ENCODE measurements at regions not wholly inside any gene's neighbourhood (a gene's known extent, or its start where the extent isn't known, plus 50 kb on each side); places are given as distances from the start of the nearest gene placed in this dataset.

DNA sequence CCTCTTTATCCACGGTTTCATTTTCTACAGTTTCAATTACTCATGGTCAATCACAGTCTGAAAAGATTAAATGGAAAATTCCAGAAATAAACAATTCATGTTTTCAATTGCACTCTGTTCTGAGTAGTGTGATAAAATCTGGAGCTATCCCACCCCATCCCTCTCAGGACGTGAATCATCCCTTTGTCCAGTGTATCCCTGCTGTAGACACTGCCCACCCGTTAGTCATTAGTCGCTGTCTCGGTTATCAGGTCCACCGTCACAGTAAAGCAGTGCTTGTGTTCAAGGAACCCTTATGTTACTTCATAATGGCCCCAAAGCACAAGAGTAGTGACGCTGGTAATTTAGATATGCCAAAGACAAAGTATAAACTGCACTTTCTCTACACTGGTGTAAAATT, 141.0 kb upstream of the LMNTD1 start:
- intact Hi-C loops (cut with DNase I): no loop called here
- WGBS, 4 donors: 26 to 39% (median 37%) methylated on average over 7 of the region's 7 CpGs

GRCh38 chr12:25695574-25695973, 142.5 kb upstream of the LMNTD1 start:
- intact Hi-C loops (cut with DNase I): no loop called here
- Histone ChIP-seq H3K36me3 (replicated peaks in 1 of 2) (no peaks in the 10 kb centered on the region), H3K27ac (no peak overlapping the region), H3K4me1 (replicated peaks in 1 of 2) (peaks cover 4 to 12% of the 10 kb centered on the region in 2 donors), H3K27me3 (no peaks in the 10 kb centered on the region), H3K4me3 (no peak overlapping the region), H3K9me3 (replicated peaks in 1 of 3) (no peaks in the 10 kb centered on the region)
- TF ChIP-seq, protein P1, sequence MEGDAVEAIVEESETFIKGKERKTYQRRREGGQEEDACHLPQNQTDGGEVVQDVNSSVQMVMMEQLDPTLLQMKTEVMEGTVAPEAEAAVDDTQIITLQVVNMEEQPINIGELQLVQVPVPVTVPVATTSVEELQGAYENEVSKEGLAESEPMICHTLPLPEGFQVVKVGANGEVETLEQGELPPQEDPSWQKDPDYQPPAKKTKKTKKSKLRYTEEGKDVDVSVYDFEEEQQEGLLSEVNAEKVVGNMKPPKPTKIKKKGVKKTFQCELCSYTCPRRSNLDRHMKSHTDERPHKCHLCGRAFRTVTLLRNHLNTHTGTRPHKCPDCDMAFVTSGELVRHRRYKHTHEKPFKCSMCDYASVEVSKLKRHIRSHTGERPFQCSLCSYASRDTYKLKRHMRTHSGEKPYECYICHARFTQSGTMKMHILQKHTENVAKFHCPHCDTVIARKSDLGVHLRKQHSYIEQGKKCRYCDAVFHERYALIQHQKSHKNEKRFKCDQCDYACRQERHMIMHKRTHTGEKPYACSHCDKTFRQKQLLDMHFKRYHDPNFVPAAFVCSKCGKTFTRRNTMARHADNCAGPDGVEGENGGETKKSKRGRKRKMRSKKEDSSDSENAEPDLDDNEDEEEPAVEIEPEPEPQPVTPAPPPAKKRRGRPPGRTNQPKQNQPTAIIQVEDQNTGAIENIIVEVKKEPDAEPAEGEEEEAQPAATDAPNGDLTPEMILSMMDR (IDR thresholded peaks at IDR 0.05): no peak
- no peak for TF ChIP-seq POLR2A (IDR thresholded peaks at IDR 0.05)
- DNase-seq: no peak
- 73 to 78% (median 74%) methylated on average over 4 of the region's 4 CpGs for WGBS, 4 donors

More for the DNA sequence above, 141.0 kb upstream of the LMNTD1 start:
- Histone ChIP-seq H3K27ac (peak overlapping the region in 3 of 5 donors; percentile 8 to 77 (median 50)), H3K27me3 (no peaks in the 10 kb centered on the region), H3K4me1 (replicated peaks in 1 of 2) (peaks cover 4 to 12% of the 10 kb centered on the region in 2 donors), H3K36me3 (replicated peaks in 1 of 2) (no peaks in the 10 kb centered on the region), H3K4me3 (no peak overlapping the region), H3K9me3 (replicated peaks in 1 of 3) (no peaks in the 10 kb centered on the region)
- TF ChIP-seq, protein P1 (IDR thresholded peaks at IDR 0.05): no peak
- TF ChIP-seq POLR2A (IDR thresholded peaks at IDR 0.05): no peak
- DNase-seq: peak; percentile 38 to 86 (median 75)

- no peaks in the 10 kb centered on the region for H3K27me3 ChIP-seq
- no peak overlapping the region for H3K4me3 ChIP-seq
- WGBS, 4 donors: 76 to 82% (median 78%) methylated on average over 2 of the region's 2 CpGs
- TF ChIP-seq, protein P1 (IDR thresholded peaks at IDR 0.05): no peak
- no peak for TF ChIP-seq POLR2A (IDR thresholded peaks at IDR 0.05)
- H3K9me3 ChIP-seq (replicated peaks in 1 of 3): no peaks in the 10 kb centered on the region
- H3K4me1 ChIP-seq (replicated peaks in 1 of 2): no peaks in the 10 kb centered on the region
- intact Hi-C loops (cut with DNase I): no loop called here
- no peak overlapping the region for H3K27ac ChIP-seq
- no peak for DNase-seq
- no peaks in the 10 kb centered on the region for H3K36me3 ChIP-seq (replicated peaks in 1 of 2)
These were observed 145.7 kb upstream of the LMNTD1 start for GRCh38 chr12:25698772-25699171.

GRCh38 chr12:25699454-25699853, 146.4 kb upstream of the LMNTD1 start:
- intact Hi-C loops (cut with DNase I): no loop called here
- Histone ChIP-seq H3K4me1 (replicated peaks in 1 of 2) (no peaks in the 10 kb centered on the region), H3K36me3 (replicated peaks in 1 of 2) (no peaks in the 10 kb centered on the region), H3K9me3 (replicated peaks in 1 of 3) (no peaks in the 10 kb centered on the region), H3K27me3 (no peaks in the 10 kb centered on the region), H3K27ac (no peak overlapping the region), H3K4me3 (no peak overlapping the region)
- 57 to 73% (median 68%) methylated on average over 1 of the region's 1 CpG for WGBS, 4 donors
- no peak for DNase-seq
- TF ChIP-seq, protein P1 (IDR thresholded peaks at IDR 0.05): no peak
- TF ChIP-seq POLR2A (IDR thresholded peaks at IDR 0.05): no peak

All from adrenal gland (tissue), 9 donors.